ENCODE measurements at regions not wholly inside any gene's neighbourhood (a gene's known extent, or its start where the extent isn't known, plus 50 kb on each side); places are given as distances from the start of the nearest gene placed in this dataset.

DNA sequence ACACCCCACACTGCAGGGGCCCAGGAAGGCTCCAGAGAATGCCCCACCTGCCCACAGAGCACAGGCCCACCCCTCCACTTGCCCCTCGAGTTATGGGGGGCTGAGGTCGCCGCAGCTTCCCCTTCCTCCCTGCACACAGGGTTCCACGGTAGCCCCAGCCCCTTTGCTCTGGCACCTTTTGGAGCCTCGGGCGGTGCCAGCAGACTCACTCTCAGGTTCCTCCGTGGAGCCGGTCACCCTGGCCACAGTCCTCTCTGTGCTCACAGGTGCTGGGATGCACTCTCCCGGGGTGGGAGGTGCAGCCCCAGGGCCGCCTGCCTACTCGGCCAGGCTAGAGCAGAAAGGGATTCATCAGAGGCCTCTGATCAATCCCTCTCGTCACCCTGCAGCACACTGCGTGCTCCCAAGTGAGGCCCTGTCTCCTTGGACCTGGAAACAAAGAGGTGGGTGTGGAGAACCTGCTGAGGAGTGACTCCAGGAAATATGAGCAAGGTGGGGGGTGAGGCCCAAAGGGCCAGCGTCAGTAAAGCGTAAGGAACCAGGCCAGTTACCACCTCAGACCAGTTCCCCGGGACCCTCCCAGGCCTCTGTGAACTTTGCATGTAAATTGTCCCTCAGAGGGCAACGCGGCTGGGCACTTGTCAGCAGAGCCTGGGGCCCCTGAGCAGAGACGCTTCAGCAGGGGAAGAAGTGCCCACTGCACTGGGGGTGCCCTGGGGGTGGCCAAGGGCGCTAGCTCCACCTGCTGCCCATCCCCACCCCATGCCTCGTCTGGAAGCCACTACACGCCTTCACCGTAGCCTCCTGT is 167.8 kb downstream of the OLFM1 start:
- DNase-seq: no peak
- Mint-ChIP-seq H3K27ac (no peak overlapping the region), H3K4me3 (no peak overlapping the region)

DNA sequence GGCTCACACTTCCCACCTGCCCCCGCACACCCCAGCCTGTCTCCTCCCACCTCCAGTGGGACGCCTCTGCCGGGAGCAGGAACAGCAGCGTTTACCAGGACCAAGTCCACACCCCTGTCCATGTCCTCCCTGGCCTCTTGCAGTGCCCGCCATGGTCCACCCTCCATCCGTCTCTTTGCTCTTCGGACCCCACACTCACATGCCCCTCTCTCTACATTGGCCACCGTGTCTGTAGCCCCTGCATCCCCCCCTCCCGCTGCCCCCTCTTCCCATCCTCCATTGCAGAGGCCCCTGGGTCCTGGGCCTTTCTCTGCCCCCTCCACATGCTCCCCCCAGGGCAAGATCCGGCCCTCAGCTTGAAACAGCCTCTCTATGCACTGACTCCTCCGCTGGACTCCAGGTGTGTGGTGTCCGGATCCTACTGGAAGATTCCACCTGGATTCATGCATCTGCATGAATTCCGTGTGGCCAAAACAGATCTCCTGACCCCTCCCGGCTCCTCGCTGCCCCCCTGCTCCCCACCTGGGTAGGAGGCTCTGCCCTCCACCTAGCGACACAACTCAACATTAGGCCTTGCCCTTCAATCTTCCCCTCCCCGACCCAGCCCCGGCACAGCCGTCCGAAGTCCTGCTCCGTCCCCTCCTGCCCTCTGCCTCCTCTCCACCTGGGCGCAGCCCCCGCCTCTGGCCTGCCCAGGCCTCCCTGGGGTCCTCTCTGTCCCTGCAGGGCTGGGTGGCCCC is 168.5 kb downstream of the OLFM1 start:
- no peaks in the 10 kb centered on the region for H3K9me3 Mint-ChIP-seq
- no peaks in the 10 kb centered on the region for H3K4me1 Mint-ChIP-seq (ENCODE audit: low read depth)
- no peak overlapping the region for H3K4me3 Mint-ChIP-seq
- no peak overlapping the region for H3K27ac Mint-ChIP-seq
- H3K27me3 Mint-ChIP-seq: peaks cover 15% of the 10 kb centered on the region
- no peaks in the 10 kb centered on the region for H3K36me3 Mint-ChIP-seq (ENCODE audit: low read depth)
- no peak for DNase-seq

More for the DNA sequence above, 167.8 kb downstream of the OLFM1 start:
- H3K27me3 Mint-ChIP-seq: peaks cover 15% of the 10 kb centered on the region
- H3K4me1 Mint-ChIP-seq (ENCODE audit: low read depth): no peaks in the 10 kb centered on the region
- no peaks in the 10 kb centered on the region for H3K36me3 Mint-ChIP-seq (ENCODE audit: low read depth)
- no peaks in the 10 kb centered on the region for H3K9me3 Mint-ChIP-seq

DNA sequence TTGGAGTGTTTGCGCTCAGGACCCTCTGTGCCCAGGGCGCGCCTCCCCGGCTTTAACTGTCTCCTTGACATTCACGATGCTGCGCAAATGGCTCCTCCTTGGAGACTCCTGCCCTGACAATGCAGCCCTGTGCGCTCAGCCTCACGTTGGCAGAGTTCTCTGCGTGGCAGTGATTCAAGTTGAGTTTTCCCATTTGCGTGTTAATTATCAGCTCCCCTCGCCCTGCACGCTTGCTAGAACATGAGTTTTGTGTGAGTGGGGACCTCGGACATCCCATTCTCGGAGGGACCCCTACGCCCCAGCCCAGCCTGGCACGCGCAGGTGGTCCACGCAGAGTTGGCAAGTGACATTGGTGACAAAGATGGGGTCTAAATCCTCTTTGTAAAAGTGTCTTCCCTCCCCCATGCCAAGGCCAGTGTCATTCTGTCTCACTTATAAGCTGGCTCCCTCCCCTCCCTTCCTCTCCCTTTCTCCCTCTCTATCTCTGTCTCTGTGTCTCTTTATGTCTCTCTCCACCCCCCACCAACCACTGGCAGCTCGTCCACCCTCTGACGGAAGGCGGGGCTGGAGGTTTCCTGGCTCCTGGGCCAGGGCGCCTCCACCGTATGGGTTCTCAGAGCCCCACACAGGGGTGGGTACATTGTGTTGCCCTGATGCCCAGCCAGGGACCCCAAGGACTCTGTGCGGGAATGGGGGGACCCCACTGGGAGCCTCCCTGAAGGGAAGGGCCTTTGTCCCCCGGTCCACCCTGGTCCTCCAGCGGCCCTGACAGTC is 169.3 kb downstream of the OLFM1 start:
- no peak for DNase-seq
- no peaks in the 10 kb centered on the region for H3K9me3 Mint-ChIP-seq
- H3K4me3 Mint-ChIP-seq: no peak overlapping the region
- H3K27me3 Mint-ChIP-seq: peaks cover 12% of the 10 kb centered on the region
- H3K27ac Mint-ChIP-seq: no peak overlapping the region
- H3K36me3 Mint-ChIP-seq (ENCODE audit: low read depth): no peaks in the 10 kb centered on the region
- no peaks in the 10 kb centered on the region for H3K4me1 Mint-ChIP-seq (ENCODE audit: low read depth)

DNA sequence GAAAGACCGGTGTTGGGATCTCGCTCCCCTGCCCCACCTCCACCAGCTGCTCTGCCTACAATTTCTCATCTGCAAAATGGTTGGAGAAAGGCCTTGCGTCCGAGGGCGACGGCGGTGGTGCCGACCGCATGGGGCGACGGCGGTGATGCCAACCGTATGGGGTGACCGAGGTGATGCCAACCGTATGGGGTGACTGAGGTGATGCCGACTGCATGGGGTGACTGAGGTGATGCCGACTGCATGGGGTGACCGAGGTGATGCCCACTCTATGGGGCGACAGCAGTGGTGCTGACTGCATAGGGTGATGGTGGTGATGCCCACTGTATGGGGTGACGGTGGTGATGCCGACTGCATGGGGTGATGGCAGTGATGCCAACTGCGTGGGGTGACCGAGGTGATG is 171.0 kb downstream of the OLFM1 start:
- no peaks in the 10 kb centered on the region for H3K9me3 Mint-ChIP-seq
- H3K4me1 Mint-ChIP-seq (ENCODE audit: low read depth): no peaks in the 10 kb centered on the region
- peaks cover 4% of the 10 kb centered on the region for H3K27me3 Mint-ChIP-seq
- no peaks in the 10 kb centered on the region for H3K36me3 Mint-ChIP-seq (ENCODE audit: low read depth)
- no peak overlapping the region for H3K4me3 Mint-ChIP-seq
- no peak overlapping the region for H3K27ac Mint-ChIP-seq
- DNase-seq: no peak

DNA sequence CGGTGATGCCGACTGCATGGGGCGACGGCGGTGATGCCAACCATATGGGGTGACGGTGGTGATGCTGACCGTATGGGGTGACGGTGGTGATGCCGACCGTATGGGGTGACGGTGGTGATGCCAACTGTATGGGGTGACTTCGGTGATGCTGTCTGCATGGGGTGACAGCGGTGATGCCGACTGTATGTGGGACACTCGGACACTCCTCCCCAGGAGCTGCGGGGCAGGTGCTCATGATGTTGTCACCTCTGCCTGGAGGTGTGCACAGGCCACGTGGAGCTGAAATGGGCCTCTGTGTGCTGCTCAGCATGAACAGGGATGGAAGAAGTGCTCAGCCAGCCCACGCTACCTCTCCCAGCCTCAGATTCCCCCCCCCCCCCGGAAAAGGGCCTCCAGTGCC is 171.8 kb downstream of the OLFM1 start:
- no peak overlapping the region for H3K27ac Mint-ChIP-seq
- no peaks in the 10 kb centered on the region for H3K4me1 Mint-ChIP-seq (ENCODE audit: low read depth)
- no peak overlapping the region for H3K4me3 Mint-ChIP-seq
- H3K9me3 Mint-ChIP-seq: no peaks in the 10 kb centered on the region
- H3K27me3 Mint-ChIP-seq: peaks cover 6% of the 10 kb centered on the region
- no peak for DNase-seq
- no peaks in the 10 kb centered on the region for H3K36me3 Mint-ChIP-seq (ENCODE audit: low read depth)

DNA sequence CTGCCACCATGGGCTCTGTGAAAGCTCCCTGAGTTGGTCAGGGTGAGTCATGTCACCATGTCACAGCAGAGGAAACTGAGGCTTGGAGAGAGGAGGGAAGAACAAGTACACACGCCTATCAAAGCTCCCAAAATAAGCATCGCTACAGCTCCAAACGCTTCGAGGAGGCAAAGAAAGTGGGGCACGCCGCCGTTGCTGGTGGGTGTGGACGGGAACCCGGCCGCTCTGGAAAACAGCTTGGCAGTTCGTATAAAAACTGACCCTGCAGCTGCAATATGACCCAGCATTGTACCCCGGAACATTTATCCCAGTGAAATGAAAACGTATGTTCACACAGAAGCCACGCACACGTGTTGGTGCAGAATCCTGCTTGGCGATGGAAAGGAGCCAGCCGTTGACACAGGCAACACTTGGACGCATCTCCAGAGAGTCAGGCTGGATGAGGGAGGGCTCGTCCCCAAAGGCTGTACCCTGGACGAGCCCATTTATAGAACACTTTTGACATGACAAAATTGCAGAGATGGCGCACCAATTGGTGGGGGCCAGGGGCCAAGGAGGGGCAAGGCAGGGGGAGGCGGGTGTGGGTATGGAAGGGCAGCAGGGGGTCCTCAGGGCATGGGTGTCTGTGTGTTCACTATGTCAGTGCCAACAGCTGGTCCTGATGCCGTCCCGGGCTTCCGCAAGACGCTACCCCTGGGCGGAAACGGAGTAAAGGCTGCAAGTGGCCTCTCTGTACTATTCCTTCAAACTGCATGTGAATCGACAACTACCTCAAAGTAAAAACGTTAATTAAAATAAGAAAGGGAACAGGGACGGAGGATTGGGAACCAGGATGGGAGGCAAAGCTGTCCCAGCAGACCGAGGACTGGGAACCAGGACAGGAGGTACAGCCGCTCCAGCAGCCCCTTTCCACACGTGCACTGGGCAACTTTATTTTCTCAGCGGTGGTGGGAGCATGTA is 173.0 kb downstream of the OLFM1 start:
- Mint-ChIP-seq H3K36me3 (ENCODE audit: low read depth) (no peaks in the 10 kb centered on the region), H3K9me3 (no peaks in the 10 kb centered on the region), H3K27ac (no peak overlapping the region), H3K4me3 (no peak overlapping the region), H3K27me3 (peaks cover 12% of the 10 kb centered on the region), H3K4me1 (ENCODE audit: low read depth) (no peaks in the 10 kb centered on the region)
- DNase-seq: no peak

DNA sequence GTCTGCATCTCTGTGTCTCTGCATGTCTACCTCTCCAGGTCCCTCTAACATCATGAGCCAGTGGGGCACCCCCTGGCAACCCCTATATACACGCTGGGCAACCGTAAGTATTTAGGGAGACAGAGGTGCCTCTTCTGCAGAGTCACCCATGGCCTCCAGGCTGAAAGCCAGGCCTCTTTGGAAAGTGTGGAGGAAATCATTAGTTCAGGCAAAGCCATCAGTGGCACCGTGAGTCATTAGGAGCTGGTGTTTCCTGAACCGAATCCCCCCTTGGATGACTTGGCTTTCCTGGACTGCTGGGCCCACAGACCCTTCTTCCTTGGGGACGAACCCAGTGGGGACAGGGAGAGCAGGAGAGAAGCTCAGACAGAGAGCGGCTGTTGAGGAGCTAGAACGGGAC is 174.8 kb downstream of the OLFM1 start:
- no peak overlapping the region for H3K4me3 Mint-ChIP-seq
- no peak for DNase-seq
- no peaks in the 10 kb centered on the region for H3K4me1 Mint-ChIP-seq (ENCODE audit: low read depth)
- no peak overlapping the region for H3K27ac Mint-ChIP-seq
- H3K9me3 Mint-ChIP-seq: no peaks in the 10 kb centered on the region
- no peaks in the 10 kb centered on the region for H3K36me3 Mint-ChIP-seq (ENCODE audit: low read depth)
- H3K27me3 Mint-ChIP-seq: peaks cover 23% of the 10 kb centered on the region

DNA sequence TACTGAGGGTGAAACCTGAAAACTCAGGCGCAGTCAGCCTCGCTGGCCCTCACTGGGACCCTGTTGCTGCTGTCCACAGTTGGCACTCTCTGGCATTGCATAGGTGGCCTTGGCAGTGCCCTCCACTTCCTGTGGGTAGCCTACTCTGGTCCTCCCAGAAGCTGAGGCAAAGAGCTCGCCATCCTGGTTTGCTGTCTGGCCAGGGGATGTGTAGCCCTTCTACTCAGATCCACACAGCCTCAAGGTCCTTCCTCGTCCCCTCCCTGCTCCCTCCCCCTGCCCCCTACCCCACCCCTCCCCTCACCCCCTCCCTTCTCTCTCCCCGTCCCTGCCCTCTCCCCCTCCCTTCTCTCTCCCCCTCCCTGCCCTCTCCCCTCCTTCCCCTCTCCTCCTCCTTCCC is 176.0 kb downstream of the OLFM1 start:
- Mint-ChIP-seq H3K4me1 (ENCODE audit: low read depth) (no peaks in the 10 kb centered on the region), H3K4me3 (no peak overlapping the region), H3K27ac (no peak overlapping the region), H3K36me3 (ENCODE audit: low read depth) (no peaks in the 10 kb centered on the region), H3K27me3 (peaks cover 28% of the 10 kb centered on the region), H3K9me3 (no peaks in the 10 kb centered on the region)
- DNase-seq: no peak

DNA sequence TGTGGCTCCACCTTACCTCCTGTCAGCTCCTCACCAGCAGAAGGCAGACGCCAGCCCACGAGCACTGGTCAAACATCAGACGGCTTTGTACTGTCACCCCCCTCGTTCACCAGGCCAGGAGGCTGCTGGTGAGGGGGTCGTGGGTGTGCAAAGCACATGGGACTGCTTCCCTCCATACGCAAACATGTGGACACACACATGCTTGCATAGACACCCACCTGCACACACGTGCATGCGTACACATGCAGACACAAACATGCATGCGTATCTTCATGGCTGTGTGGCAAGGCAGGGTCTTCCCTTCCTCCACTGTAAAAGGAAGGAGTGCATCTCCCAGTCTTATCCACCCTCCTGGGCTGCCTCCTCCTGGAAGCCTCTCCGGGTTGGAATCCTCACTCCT is 178.5 kb downstream of the OLFM1 start:
- Mint-ChIP-seq H3K27me3 (peaks cover 28% of the 10 kb centered on the region), H3K4me3 (no peak overlapping the region), H3K27ac (no peak overlapping the region), H3K9me3 (no peaks in the 10 kb centered on the region), H3K4me1 (ENCODE audit: low read depth) (no peaks in the 10 kb centered on the region), H3K36me3 (ENCODE audit: low read depth) (no peaks in the 10 kb centered on the region)
- DNase-seq: no peak

DNA sequence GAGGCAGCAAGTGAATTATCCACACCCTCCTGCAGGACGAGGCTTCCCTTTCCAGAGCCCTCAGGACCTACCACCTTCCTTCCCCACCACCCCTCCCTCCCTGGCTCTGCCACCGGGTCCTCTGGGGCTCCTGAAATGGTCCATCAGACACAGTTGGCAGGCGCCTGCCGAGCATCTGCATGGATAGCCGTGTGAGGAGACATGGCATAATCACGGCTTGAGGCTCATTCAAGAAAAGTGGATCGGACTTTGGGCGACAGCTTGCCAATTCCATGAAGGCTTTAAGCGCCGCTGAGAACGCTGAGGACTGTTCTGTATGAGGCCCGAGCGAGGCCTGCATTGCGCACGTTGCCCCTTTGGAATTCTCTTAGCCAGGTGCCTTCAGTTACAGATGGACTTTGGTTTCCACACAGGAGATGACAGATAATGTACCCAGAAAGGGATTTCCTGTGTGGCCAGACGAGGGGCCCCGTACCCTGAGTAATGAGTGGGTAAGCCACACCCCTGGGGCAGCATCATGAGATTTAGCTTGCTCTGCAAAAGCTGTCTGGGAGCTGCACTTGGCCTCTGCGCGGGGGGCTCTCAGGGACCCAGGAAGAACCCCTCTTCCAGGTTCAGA is 179.8 kb downstream of the OLFM1 start:
- no peak for DNase-seq
- Mint-ChIP-seq H3K4me1 (ENCODE audit: low read depth) (no peaks in the 10 kb centered on the region), H3K27me3 (peaks cover 32% of the 10 kb centered on the region), H3K36me3 (ENCODE audit: low read depth) (no peaks in the 10 kb centered on the region), H3K9me3 (no peaks in the 10 kb centered on the region), H3K4me3 (no peak overlapping the region), H3K27ac (no peak overlapping the region)

DNA sequence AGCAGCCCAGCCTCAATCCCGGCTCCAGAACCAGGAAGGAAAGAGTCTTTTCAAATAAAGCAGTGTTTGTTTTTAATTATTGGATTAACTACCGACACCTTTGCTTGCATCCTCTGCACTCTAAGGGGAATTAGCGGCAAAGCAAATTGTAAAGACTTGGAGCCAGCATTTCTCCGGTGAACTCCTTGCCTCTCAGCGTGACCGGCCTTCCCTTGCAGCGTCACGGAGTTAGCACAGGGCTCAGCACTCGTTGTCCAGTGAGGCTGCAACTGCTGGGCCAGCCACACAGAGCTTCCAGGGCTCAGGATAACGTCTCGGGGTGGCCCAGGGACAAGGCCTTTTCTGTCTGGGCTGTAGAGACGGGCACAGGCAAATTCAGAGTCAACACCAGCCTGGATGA is 180.6 kb downstream of the OLFM1 start:
- peaks cover 38% of the 10 kb centered on the region for H3K27me3 Mint-ChIP-seq
- no peaks in the 10 kb centered on the region for H3K4me1 Mint-ChIP-seq (ENCODE audit: low read depth)
- H3K27ac Mint-ChIP-seq: no peak overlapping the region
- no peak for DNase-seq
- no peak overlapping the region for H3K4me3 Mint-ChIP-seq
- H3K36me3 Mint-ChIP-seq (ENCODE audit: low read depth): no peaks in the 10 kb centered on the region
- no peaks in the 10 kb centered on the region for H3K9me3 Mint-ChIP-seq

DNA sequence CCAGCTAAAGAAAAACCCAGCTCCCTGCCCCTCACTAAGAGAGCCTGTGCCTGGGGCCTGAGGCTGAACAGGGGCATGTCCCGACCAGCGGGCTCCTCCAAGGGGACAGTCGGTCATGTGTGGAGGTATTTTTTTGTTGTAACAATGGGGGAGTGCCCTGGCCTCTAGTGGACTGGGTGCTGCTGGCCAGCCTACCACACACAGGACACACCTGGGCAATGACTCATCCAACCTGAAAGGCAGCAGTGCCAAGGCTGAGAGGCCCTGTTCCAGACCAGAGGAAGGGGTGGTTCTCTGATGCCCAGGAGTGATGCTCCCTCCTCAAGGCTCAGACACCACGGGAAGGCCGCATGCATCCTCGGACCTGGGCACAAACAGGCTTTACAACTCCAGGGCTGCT is 181.5 kb downstream of the OLFM1 start:
- Mint-ChIP-seq H3K36me3 (ENCODE audit: low read depth) (no peaks in the 10 kb centered on the region), H3K9me3 (no peaks in the 10 kb centered on the region), H3K4me1 (ENCODE audit: low read depth) (no peaks in the 10 kb centered on the region), H3K27me3 (peaks cover 44% of the 10 kb centered on the region), H3K4me3 (no peak overlapping the region), H3K27ac (no peak overlapping the region)
- DNase-seq: no peak

DNA sequence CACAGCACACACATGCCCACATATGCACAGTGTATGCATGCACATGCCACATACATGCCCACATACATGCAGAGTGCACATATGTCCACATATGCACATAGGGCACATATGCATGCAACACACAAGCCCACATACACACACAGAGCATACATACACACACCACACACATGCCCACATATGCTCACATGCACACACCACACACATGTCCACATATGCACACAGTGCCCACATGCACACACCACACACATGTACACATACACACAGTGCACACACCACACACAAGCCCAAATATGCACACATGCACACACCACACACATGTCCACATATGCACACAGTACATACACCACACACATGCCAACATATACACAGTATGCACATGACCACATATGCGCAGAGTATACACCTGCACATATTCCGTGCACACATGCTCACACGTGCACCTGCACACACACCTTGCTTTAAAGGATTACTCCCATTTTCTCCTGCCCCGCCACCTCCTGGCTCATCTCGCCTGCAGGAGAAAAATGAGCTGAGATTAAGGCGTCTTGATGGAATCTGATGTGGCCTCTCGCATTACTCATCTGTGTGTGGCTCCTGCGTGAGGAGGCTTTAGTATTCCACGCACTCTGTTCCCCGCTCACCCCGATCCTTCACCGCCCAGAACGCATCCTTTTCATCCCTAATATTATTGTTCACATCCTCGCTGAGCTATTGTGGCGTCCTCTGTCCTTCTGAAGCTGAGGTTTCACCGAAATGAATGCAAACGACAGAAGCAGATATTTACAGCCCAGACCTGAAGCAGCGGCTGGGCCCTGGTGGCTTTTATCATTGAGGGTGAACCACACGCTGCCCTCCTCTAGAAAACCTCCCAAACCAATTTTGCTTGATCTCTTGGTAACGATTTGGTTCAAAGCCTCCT is 182.7 kb downstream of the OLFM1 start:
- Mint-ChIP-seq H3K4me1 (ENCODE audit: low read depth) (no peaks in the 10 kb centered on the region), H3K4me3 (no peak overlapping the region), H3K36me3 (ENCODE audit: low read depth) (no peaks in the 10 kb centered on the region), H3K27me3 (peaks cover 42% of the 10 kb centered on the region), H3K9me3 (no peaks in the 10 kb centered on the region), H3K27ac (no peak overlapping the region)
- no peak for DNase-seq
